ENCODE measurements at regions not wholly inside any gene's neighbourhood (a gene's known extent, or its start where the extent isn't known, plus 50 kb on each side); places are given as distances from the start of the nearest gene placed in this dataset.

GRCh38 chr1:10877894-10878293 is 81.4 kb upstream of the CASZ1 start:
- TF ChIP-seq CTCF (IDR thresholded peaks at IDR 0.05) (no peak), POLR2A (IDR thresholded peaks at IDR 0.05) (no peak)

Measured in body of pancreas (tissue), 4 donors.